Panc1 (cell line): ENCODE measurements at regions not wholly inside any gene's neighbourhood (a gene's known extent, or its start where the extent isn't known, plus 50 kb on each side); places are given as distances from the start of the nearest gene placed in this dataset.

ENCODE experiments used
- POLR2AphosphoS5 ChIP-seq: IDR thresholded peaks from 2 replicates; pipeline ENCODE4 v1.6.1; 2012; ENCODE audit warnings: mild to moderate bottlenecking, low read depth, low read length, moderate library complexity
- SIN3A ChIP-seq: IDR thresholded peaks from 2 replicates; pipeline ENCODE4 v1.6.1; 2012; ENCODE audit warnings: low read depth, mild to moderate bottlenecking, low read length, moderate library complexity, borderline replicate concordance; ENCODE audit not compliant: insufficient read depth
- TF ChIP-seq, protein P1 (sequence below): fragments of 450-650 bp; IDR thresholded peaks from 2 replicates; pipeline ENCODE4 v1.5.1; 2017; ENCODE audit warnings: mild to moderate bottlenecking
- TF ChIP-seq, protein P2 (sequence below), 2 experiments: IDR thresholded peaks; 2 replicates each; pipeline ENCODE4 v1.6.1; 2011 to 2012; ENCODE audit warnings: low read depth in 2 of 2, control low read depth in 1 of 2, low read length in 1 of 2, mild to moderate bottlenecking in 1 of 2, moderate library complexity in 1 of 2; ENCODE audit not compliant: insufficient read depth in 1 of 2

DNA sequence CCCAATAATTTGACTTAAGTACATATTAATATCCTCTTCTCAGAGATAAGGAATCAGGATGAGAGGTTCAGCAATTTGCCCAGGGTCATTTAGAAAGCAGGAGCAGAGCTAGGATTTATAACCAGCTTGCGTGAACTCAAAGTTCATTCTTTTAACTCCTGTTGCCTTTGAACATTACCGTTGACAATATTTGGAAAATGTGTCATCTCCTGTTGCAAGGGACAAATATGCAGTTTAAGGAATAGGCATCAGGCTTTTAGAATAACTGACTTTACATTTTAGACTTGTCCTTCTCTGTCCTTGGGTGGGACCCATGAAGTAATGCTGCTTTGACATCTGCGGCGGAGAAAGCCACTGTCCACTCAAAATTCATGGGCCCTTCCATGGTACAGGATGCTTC, 252.2 kb upstream of the RGMA start:
- TF ChIP-seq, protein P1, sequence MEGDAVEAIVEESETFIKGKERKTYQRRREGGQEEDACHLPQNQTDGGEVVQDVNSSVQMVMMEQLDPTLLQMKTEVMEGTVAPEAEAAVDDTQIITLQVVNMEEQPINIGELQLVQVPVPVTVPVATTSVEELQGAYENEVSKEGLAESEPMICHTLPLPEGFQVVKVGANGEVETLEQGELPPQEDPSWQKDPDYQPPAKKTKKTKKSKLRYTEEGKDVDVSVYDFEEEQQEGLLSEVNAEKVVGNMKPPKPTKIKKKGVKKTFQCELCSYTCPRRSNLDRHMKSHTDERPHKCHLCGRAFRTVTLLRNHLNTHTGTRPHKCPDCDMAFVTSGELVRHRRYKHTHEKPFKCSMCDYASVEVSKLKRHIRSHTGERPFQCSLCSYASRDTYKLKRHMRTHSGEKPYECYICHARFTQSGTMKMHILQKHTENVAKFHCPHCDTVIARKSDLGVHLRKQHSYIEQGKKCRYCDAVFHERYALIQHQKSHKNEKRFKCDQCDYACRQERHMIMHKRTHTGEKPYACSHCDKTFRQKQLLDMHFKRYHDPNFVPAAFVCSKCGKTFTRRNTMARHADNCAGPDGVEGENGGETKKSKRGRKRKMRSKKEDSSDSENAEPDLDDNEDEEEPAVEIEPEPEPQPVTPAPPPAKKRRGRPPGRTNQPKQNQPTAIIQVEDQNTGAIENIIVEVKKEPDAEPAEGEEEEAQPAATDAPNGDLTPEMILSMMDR, result no peak
- TF ChIP-seq POLR2AphosphoS5 (no peak), SIN3A (no peak)
- TF ChIP-seq, protein P2, sequence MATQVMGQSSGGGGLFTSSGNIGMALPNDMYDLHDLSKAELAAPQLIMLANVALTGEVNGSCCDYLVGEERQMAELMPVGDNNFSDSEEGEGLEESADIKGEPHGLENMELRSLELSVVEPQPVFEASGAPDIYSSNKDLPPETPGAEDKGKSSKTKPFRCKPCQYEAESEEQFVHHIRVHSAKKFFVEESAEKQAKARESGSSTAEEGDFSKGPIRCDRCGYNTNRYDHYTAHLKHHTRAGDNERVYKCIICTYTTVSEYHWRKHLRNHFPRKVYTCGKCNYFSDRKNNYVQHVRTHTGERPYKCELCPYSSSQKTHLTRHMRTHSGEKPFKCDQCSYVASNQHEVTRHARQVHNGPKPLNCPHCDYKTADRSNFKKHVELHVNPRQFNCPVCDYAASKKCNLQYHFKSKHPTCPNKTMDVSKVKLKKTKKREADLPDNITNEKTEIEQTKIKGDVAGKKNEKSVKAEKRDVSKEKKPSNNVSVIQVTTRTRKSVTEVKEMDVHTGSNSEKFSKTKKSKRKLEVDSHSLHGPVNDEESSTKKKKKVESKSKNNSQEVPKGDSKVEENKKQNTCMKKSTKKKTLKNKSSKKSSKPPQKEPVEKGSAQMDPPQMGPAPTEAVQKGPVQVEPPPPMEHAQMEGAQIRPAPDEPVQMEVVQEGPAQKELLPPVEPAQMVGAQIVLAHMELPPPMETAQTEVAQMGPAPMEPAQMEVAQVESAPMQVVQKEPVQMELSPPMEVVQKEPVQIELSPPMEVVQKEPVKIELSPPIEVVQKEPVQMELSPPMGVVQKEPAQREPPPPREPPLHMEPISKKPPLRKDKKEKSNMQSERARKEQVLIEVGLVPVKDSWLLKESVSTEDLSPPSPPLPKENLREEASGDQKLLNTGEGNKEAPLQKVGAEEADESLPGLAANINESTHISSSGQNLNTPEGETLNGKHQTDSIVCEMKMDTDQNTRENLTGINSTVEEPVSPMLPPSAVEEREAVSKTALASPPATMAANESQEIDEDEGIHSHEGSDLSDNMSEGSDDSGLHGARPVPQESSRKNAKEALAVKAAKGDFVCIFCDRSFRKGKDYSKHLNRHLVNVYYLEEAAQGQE (IDR thresholded peaks at IDR 0.05; ENCODE audit: insufficient read depth in 1 of 2, low read depth in 2 of 2, low read length in 1 of 2), result no peak
